Peyer's patch (tissue), 4 donors: ENCODE measurements at regions not wholly inside any gene's neighbourhood (a gene's known extent, or its start where the extent isn't known, plus 50 kb on each side); places are given as distances from the start of the nearest gene placed in this dataset.
A peak's percentile ranks its signal among the peaks of the same experiment; 100 is the strongest.

Experiments
- DNase-seq, 3 donors: peaks; one replicate each; pipeline ENCODE4 v3.0.0-alpha.2; 2017 to 2019
- H3K27ac ChIP-seq, 4 donors: fragments of 200-600 bp; sonication (generic); one replicate each; pipeline ENCODE4 v1.5.1; 2016 to 2019
- H3K27me3 ChIP-seq, 2 donors: fragments of 200-600 bp; sonication (generic); one replicate each; pipeline ENCODE4 v1.5.1; 2019
- H3K36me3 ChIP-seq, 3 donors: fragments of 200-600 bp; sonication (generic); one replicate each; pipeline ENCODE4 v1.5.1; 2016 to 2019
- H3K4me1 ChIP-seq, 4 donors: fragments of 200-600 bp; sonication (generic); one replicate each; pipeline ENCODE4 v1.5.1; 2016 to 2019
- H3K4me3 ChIP-seq, 4 donors: fragments of 200-600 bp; sonication (generic); 1 replicate in 3 of 4; 2 replicates in 1 of 4; pipeline ENCODE4 v1.5.1; 2016 to 2019; ENCODE audit warnings: mild to moderate bottlenecking in 1 of 4
- H3K9me3 ChIP-seq, 4 donors: fragments of 200-600 bp; sonication (generic); one replicate each; pipeline ENCODE4 v1.5.1; 2016 to 2019; ENCODE audit warnings: mild to moderate bottlenecking in 1 of 4
- CTCF ChIP-seq, 6 experiments: fragments of 450-650 bp in 4 of 6; fragments of 200-600 bp in 2 of 6; sonication (generic) in 1 of 6; IDR thresholded peaks; one replicate each; pipeline ENCODE4 v1.5.1; 2017 to 2019; ENCODE audit warnings: antibody characterized with exemption in 6 of 6, mild to moderate bottlenecking in 3 of 6, moderate library complexity in 1 of 6
- POLR2A ChIP-seq, 2 donors: fragments of 450-650 bp; IDR thresholded peaks; one replicate each; pipeline ENCODE4 v1.5.1; 2017; ENCODE audit warnings: antibody characterized with exemption in 2 of 2, mild to moderate bottlenecking in 2 of 2, moderate library complexity in 2 of 2

- no peak for TF ChIP-seq POLR2A (IDR thresholded peaks at IDR 0.05)
- TF ChIP-seq CTCF (IDR thresholded peaks at IDR 0.05), result no peak
- DNase-seq, result peak in 1 of 3 donors; percentile 78
- H3K27ac ChIP-seq, result peak overlapping the region in 2 of 4 donors; percentile 4 to 65
Measured at GRCh38 chr10:112896273-112896672, 53.8 kb upstream of the TCF7L2 start.

GRCh38 chr10:112896722-112897121, 53.3 kb upstream of the TCF7L2 start:
- no peaks in the 10 kb centered on the region for H3K27me3 ChIP-seq
- peaks cover 0 to 11% (median 0%) of the 10 kb centered on the region in 4 donors for H3K4me1 ChIP-seq
- no peak for DNase-seq
- H3K36me3 ChIP-seq, result no peaks in the 10 kb centered on the region
- H3K27ac ChIP-seq, result peak overlapping the region in 2 of 4 donors; percentile 4 to 65
- TF ChIP-seq POLR2A (IDR thresholded peaks at IDR 0.05), result no peak
- TF ChIP-seq CTCF (IDR thresholded peaks at IDR 0.05), result no peak
- H3K4me3 ChIP-seq, result no peak overlapping the region
- H3K9me3 ChIP-seq, result no peaks in the 10 kb centered on the region

More at GRCh38 chr10:112896273-112896672, 53.8 kb upstream of the TCF7L2 start:
- peaks cover 0 to 11% (median 0%) of the 10 kb centered on the region in 4 donors for H3K4me1 ChIP-seq
- no peaks in the 10 kb centered on the region for H3K36me3 ChIP-seq
- no peaks in the 10 kb centered on the region for H3K27me3 ChIP-seq
- no peak overlapping the region for H3K4me3 ChIP-seq
- no peaks in the 10 kb centered on the region for H3K9me3 ChIP-seq

- Histone ChIP-seq H3K27ac (peak overlapping the region in 2 of 4 donors; percentile 36 to 76), H3K9me3 (no peaks in the 10 kb centered on the region), H3K4me3 (peak overlapping the region in 2 of 4 donors; percentile 23 to 29), H3K4me1 (peaks cover 0 to 11% (median 0%) of the 10 kb centered on the region in 4 donors), H3K27me3 (no peaks in the 10 kb centered on the region), H3K36me3 (no peaks in the 10 kb centered on the region)
- DNase-seq, result peak in 2 of 3 donors; percentile 70 to 80
- peak; percentile 29 to 62 for TF ChIP-seq POLR2A (IDR thresholded peaks at IDR 0.05)
- TF ChIP-seq CTCF (IDR thresholded peaks at IDR 0.05), result no peak
Measured at GRCh38 chr10:112898540-112899390, 51.3 kb upstream of the TCF7L2 start.

- DNase-seq, result no peak
- TF ChIP-seq POLR2A (IDR thresholded peaks at IDR 0.05), result no peak
- no peak for TF ChIP-seq CTCF (IDR thresholded peaks at IDR 0.05)
- H3K36me3 ChIP-seq, result no peaks in the 10 kb centered on the region
- H3K27me3 ChIP-seq, result no peaks in the 10 kb centered on the region
- H3K4me3 ChIP-seq, result peak overlapping the region in 1 of 4 donors; percentile 23
- H3K9me3 ChIP-seq, result no peaks in the 10 kb centered on the region
- peak overlapping the region in 2 of 4 donors; percentile 36 to 76 for H3K27ac ChIP-seq
- H3K4me1 ChIP-seq, result peaks cover 0 to 11% (median 0%) of the 10 kb centered on the region in 4 donors
Measured at GRCh38 chr10:112899391-112900065, 50.5 kb upstream of the TCF7L2 start.
